Suprapubic skin (tissue), 3 donors: ENCODE measurements at regions not wholly inside any gene's neighbourhood (a gene's known extent, or its start where the extent isn't known, plus 50 kb on each side); places are given as distances from the start of the nearest gene placed in this dataset.
"Not testable (repeated sequence)": the region's sequence is repeated elsewhere in the genome, so short reads cannot be mapped to it uniquely, and the experiment has no call there.

Experiments used
- POLR2A ChIP-seq, 2 donors: fragments of 450-650 bp; IDR thresholded peaks; one replicate each; pipeline ENCODE4 v1.6.1; 2017; ENCODE audit warnings: antibody characterized with exemption in 2 of 2, mild to moderate bottlenecking in 2 of 2, moderate library complexity in 2 of 2
- TF ChIP-seq, protein P1 (sequence below), 2 donors: fragments of 200-600 bp in 1 of 2; fragments of 450-650 bp in 1 of 2; sonication (generic) in 1 of 2; IDR thresholded peaks; one replicate each; pipeline ENCODE4 v1.5.1; 2016 to 2019; ENCODE audit warnings: antibody characterized with exemption in 2 of 2, mild to moderate bottlenecking in 1 of 2, moderate library complexity in 1 of 2

- TF ChIP-seq, protein P1, sequence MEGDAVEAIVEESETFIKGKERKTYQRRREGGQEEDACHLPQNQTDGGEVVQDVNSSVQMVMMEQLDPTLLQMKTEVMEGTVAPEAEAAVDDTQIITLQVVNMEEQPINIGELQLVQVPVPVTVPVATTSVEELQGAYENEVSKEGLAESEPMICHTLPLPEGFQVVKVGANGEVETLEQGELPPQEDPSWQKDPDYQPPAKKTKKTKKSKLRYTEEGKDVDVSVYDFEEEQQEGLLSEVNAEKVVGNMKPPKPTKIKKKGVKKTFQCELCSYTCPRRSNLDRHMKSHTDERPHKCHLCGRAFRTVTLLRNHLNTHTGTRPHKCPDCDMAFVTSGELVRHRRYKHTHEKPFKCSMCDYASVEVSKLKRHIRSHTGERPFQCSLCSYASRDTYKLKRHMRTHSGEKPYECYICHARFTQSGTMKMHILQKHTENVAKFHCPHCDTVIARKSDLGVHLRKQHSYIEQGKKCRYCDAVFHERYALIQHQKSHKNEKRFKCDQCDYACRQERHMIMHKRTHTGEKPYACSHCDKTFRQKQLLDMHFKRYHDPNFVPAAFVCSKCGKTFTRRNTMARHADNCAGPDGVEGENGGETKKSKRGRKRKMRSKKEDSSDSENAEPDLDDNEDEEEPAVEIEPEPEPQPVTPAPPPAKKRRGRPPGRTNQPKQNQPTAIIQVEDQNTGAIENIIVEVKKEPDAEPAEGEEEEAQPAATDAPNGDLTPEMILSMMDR (IDR thresholded peaks at IDR 0.05), result not testable (repeated sequence)
- not testable (repeated sequence) for TF ChIP-seq POLR2A (IDR thresholded peaks at IDR 0.05)
Observed at GRCh38 chr7:65719123-65719798, 153.6 kb upstream of the VKORC1L1 start.
